Activated B cell treated with CpG ODN at 0.5 μM for 24 hours (primary cell): ENCODE measurements at regions not wholly inside any gene's neighbourhood (a gene's known extent, or its start where the extent isn't known, plus 50 kb on each side); places are given as distances from the start of the nearest gene placed in this dataset.

Experiments
- ATAC-seq: fragments of 200-7000 bp; cut with Tn5 transposase; one replicate; pipeline ENCODE4 v1.10.0; 2021; ENCODE audit warnings: low read depth, mild to moderate bottlenecking, moderate library complexity
- CTCF ChIA-PET: fragments of 350-600 bp; sonication (Branson Sonifier 250); formaldehyde crosslinking; loops from one replicate; lab custom pipeline; 2021; ENCODE audit warnings: antibody characterized with exemption; lab: Charles Lee
- POLR2A ChIA-PET: fragments of 350-600 bp; sonication (Branson Sonifier 250); formaldehyde crosslinking; loops from one replicate; lab custom pipeline; 2021; ENCODE audit warnings: antibody characterized with exemption; lab: Charles Lee
- DNase-seq: peaks from one replicate; pipeline ENCODE4 v3.0.0; 2022
- H3K27ac Mint-ChIP-seq: one replicate; pipeline ENCODE4 v1.8.0; 2020; ENCODE audit warnings: mixed read lengths
- H3K27me3 Mint-ChIP-seq: one replicate; pipeline ENCODE4 v1.8.0; 2021; ENCODE audit warnings: mixed read lengths
- H3K36me3 Mint-ChIP-seq: one replicate; pipeline ENCODE4 v1.8.0; 2021; ENCODE audit warnings: low read depth, mixed read lengths
- H3K4me1 Mint-ChIP-seq: one replicate; pipeline ENCODE4 v1.8.0; 2021; ENCODE audit warnings: mixed read lengths
- H3K4me3 Mint-ChIP-seq: one replicate; pipeline ENCODE4 v1.8.0; 2020; ENCODE audit warnings: mild to moderate bottlenecking, mixed read lengths
- H3K9me3 Mint-ChIP-seq: one replicate; pipeline ENCODE4 v1.8.0; 2020; ENCODE audit warnings: mixed read lengths
- intact Hi-C: fragments of 100-400 bp; cut with micrococcal nuclease; formaldehyde crosslinking; loops from one replicate; pipeline ENCODE4 v1.15.1; 2024
- TF ChIP-seq, protein P1 (sequence below): fragments of 200-600 bp; IDR thresholded peaks from one replicate; pipeline ENCODE4 v1.8.0; 2022; ENCODE audit warnings: antibody characterized with exemption, mild to moderate bottlenecking

DNA sequence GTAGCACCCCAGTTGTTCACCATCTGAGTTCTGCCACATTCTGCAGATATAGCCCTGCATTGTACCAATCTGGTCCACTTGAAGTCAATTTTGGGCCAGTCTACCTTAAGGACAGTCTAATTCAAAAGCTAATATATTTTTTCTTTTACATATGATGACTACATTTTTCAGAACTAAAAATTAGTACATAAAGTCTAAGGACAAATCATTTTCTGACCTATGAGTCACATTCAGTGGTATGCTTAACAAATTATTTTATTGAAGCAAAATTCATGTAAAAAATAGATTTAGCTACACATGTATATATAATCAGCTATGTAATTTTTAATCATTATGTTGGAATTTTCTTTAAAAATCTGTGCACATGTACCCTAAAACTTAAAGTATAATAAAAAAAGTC is 52.1 kb upstream of the IL12A start:
- Mint-ChIP-seq H3K27me3 (peaks cover 1% of the 10 kb centered on the region), H3K9me3 (peaks cover 17% of the 10 kb centered on the region), H3K36me3 (peaks cover 6% of the 10 kb centered on the region), H3K4me3 (no peak overlapping the region), H3K4me1 (no peaks in the 10 kb centered on the region), H3K27ac (no peak overlapping the region)
- CTCF ChIA-PET, result no interaction called here
- intact Hi-C loops, result no loop called here
- no peak for DNase-seq
- TF ChIP-seq, protein P1, sequence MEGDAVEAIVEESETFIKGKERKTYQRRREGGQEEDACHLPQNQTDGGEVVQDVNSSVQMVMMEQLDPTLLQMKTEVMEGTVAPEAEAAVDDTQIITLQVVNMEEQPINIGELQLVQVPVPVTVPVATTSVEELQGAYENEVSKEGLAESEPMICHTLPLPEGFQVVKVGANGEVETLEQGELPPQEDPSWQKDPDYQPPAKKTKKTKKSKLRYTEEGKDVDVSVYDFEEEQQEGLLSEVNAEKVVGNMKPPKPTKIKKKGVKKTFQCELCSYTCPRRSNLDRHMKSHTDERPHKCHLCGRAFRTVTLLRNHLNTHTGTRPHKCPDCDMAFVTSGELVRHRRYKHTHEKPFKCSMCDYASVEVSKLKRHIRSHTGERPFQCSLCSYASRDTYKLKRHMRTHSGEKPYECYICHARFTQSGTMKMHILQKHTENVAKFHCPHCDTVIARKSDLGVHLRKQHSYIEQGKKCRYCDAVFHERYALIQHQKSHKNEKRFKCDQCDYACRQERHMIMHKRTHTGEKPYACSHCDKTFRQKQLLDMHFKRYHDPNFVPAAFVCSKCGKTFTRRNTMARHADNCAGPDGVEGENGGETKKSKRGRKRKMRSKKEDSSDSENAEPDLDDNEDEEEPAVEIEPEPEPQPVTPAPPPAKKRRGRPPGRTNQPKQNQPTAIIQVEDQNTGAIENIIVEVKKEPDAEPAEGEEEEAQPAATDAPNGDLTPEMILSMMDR, result no peak
- POLR2A ChIA-PET, result interaction anchor here (0.7 kb wide), 1 partner anchor 18 kb away, joined by 4 read pairs; no protein-coding TSS in a partner anchor
- no peak for ATAC-seq

DNA sequence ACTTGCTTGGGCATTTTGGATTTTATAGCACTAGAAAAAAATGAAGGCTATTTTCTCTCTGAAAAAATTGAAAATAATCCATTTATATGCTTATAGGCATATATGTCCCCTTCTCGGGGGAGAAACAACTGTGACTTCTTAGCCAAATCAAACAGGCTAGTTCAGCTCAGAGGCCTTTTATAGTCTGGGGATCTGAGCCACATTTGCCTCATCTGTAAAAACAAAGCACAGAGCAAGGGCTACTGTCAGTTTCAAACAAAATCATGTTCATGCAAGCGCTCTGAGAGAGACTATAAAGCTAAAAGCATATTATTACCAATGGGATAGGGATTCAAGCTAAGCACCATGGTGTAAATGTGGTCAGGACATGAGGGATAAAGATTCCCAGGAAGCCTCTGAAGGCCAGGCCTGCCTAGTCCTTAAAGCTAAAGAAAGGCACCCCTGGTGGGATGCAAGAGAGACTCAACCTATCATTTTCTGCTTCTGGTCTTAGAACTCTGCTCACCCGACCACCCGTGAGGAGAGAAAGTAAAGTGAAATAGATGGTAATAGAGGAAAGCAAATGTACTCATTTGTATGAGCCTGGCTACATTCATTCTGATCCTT is 51.0 kb upstream of the IL12A start:
- no peaks in the 10 kb centered on the region for H3K4me1 Mint-ChIP-seq
- TF ChIP-seq, protein P1, result no peak
- intact Hi-C loops, result no loop called here
- no peak overlapping the region for H3K4me3 Mint-ChIP-seq
- H3K36me3 Mint-ChIP-seq, result peaks cover 6% of the 10 kb centered on the region
- ChIA-PET POLR2A (no interaction called here), CTCF (no interaction called here)
- DNase-seq (no peak), ATAC-seq (no peak)
- no peak overlapping the region for H3K27ac Mint-ChIP-seq
- peaks cover 17% of the 10 kb centered on the region for H3K9me3 Mint-ChIP-seq
- no peaks in the 10 kb centered on the region for H3K27me3 Mint-ChIP-seq

DNA sequence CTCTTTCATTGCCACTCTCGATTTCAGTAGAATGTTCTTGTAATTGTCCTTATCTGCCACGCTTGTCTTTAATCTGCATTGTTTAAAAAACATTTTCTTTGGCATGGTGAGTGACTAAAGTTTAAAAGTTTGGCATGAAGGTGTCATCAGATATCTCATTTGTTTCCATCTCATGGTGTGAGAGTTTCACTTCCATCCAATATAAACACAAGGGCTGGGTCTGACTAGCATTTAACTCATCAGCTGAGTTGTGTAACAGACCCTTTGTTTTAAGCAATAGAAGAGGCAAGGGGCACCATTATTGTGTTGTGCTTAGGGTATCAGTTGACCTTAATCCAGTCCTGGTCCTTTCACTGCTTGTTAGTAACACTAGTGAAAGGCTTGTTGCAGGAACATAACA is 49.9 kb upstream of the IL12A start:
- Mint-ChIP-seq H3K4me3 (no peak overlapping the region), H3K36me3 (peaks cover 3% of the 10 kb centered on the region), H3K4me1 (no peaks in the 10 kb centered on the region), H3K9me3 (peaks cover 12% of the 10 kb centered on the region), H3K27me3 (no peaks in the 10 kb centered on the region), H3K27ac (no peak overlapping the region)
- intact Hi-C loops, result no loop called here
- ChIA-PET CTCF (no interaction called here), POLR2A (no interaction called here)
- TF ChIP-seq, protein P1, result no peak
- no peak for ATAC-seq
- no peak for DNase-seq
